ENCODE measurements at regions not wholly inside any gene's neighbourhood (a gene's known extent, or its start where the extent isn't known, plus 50 kb on each side); places are given as distances from the start of the nearest gene placed in this dataset.

GRCh38 chr13:79011179-79011578 lies 352.2 kb upstream of the OBI1 start:
- H3K27ac ChIP-seq = no peak overlapping the region
- H3K9me3 ChIP-seq = no peaks in the 10 kb centered on the region
- H3K4me1 ChIP-seq = no peaks in the 10 kb centered on the region
- no peak overlapping the region for H3K4me3 ChIP-seq
- no peak for DNase-seq
- no peak for TF ChIP-seq POLR2A (IDR thresholded peaks at IDR 0.05)
- no peak for TF ChIP-seq CTCF (IDR thresholded peaks at IDR 0.05)
- no peaks in the 10 kb centered on the region for H3K27me3 ChIP-seq
- intact Hi-C loops (cut with DNase I; ENCODE audit: low total_unique reads) = no loop called here
- no peaks in the 10 kb centered on the region for H3K36me3 ChIP-seq

GRCh38 chr13:79003989-79004898 lies 345.3 kb upstream of the OBI1 start:
- no peak for DNase-seq
- Histone ChIP-seq H3K4me3 (no peak overlapping the region), H3K27me3 (no peaks in the 10 kb centered on the region), H3K27ac (no peak overlapping the region), H3K4me1 (no peaks in the 10 kb centered on the region), H3K36me3 (no peaks in the 10 kb centered on the region), H3K9me3 (no peaks in the 10 kb centered on the region)
- TF ChIP-seq POLR2A (IDR thresholded peaks at IDR 0.05) (no peak), CTCF (IDR thresholded peaks at IDR 0.05) (no peak)
- intact Hi-C loops (cut with DNase I; ENCODE audit: low total_unique reads) = no loop called here

- TF ChIP-seq CTCF (IDR thresholded peaks at IDR 0.05) = no peak
- no peak for TF ChIP-seq POLR2A (IDR thresholded peaks at IDR 0.05)
- H3K27me3 ChIP-seq = no peaks in the 10 kb centered on the region
These were observed 340.5 kb upstream of the OBI1 start for GRCh38 chr13:78999494-78999893.

GRCh38 chr13:78998630-78999315 lies 339.8 kb upstream of the OBI1 start:
- H3K4me1 ChIP-seq = no peaks in the 10 kb centered on the region
- no peak overlapping the region for H3K27ac ChIP-seq
- no peak for DNase-seq
- H3K36me3 ChIP-seq = no peaks in the 10 kb centered on the region
- H3K9me3 ChIP-seq = no peaks in the 10 kb centered on the region
- no peaks in the 10 kb centered on the region for H3K27me3 ChIP-seq
- no peak overlapping the region for H3K4me3 ChIP-seq
- TF ChIP-seq POLR2A (IDR thresholded peaks at IDR 0.05) = no peak
- TF ChIP-seq CTCF (IDR thresholded peaks at IDR 0.05) = no peak
- intact Hi-C loops (cut with DNase I; ENCODE audit: low total_unique reads) = no loop called here

More at GRCh38 chr13:78999494-78999893, 340.5 kb upstream of the OBI1 start:
- H3K4me1 ChIP-seq = no peaks in the 10 kb centered on the region
- no peaks in the 10 kb centered on the region for H3K9me3 ChIP-seq
- H3K36me3 ChIP-seq = no peaks in the 10 kb centered on the region
- no peak for DNase-seq
- H3K4me3 ChIP-seq = no peak overlapping the region
- H3K27ac ChIP-seq = no peak overlapping the region
- intact Hi-C loops (cut with DNase I; ENCODE audit: low total_unique reads) = no loop called here
